PFSK-1 (cell line): ENCODE measurements at regions not wholly inside any gene's neighbourhood (a gene's known extent, or its start where the extent isn't known, plus 50 kb on each side); places are given as distances from the start of the nearest gene placed in this dataset.

Experiments
- FOXP2 ChIP-seq: optimal IDR thresholded peaks from 2 replicates; pipeline ENCODE3; 2011; ENCODE audit warnings: borderline replicate concordance, control low read depth, inconsistent platforms; ENCODE audit not compliant: insufficient read depth; ENCODE audit errors: extremely low read length, extremely low read depth
- POLR2AphosphoS5 ChIP-seq: IDR thresholded peaks from 2 replicates; pipeline ENCODE4 v1.6.1; 2012; ENCODE audit warnings: low read depth, mild to moderate bottlenecking, control low read depth, low read length, moderate library complexity
- REST ChIP-seq, 2 experiments: IDR thresholded peaks; 2 replicates each; pipeline versions ENCODE4 v1.6.1 to v1.8.0; 2011 to 2012; ENCODE audit warnings: low read depth in 2 of 2, low read length in 2 of 2, control low read depth in 1 of 2, inconsistent platforms in 1 of 2, mild to moderate bottlenecking in 1 of 2, moderate library complexity in 1 of 2; ENCODE audit not compliant: insufficient read depth in 1 of 2
- SIN3A ChIP-seq: IDR thresholded peaks from 2 replicates; pipeline ENCODE4 v1.6.1; 2012; ENCODE audit warnings: mild to moderate bottlenecking, low read length, moderate library complexity, borderline replicate concordance; ENCODE audit not compliant: insufficient read depth
- TAF1 ChIP-seq: IDR thresholded peaks from 2 replicates; pipeline ENCODE4 v1.6.1; 2012; ENCODE audit warnings: low read length, control low read depth, borderline replicate concordance; ENCODE audit not compliant: insufficient read depth

GRCh38 chr3:152051501-152052404, 178.3 kb downstream of the SUCNR1 start:
- TF ChIP-seq POLR2AphosphoS5 (no peak), SIN3A (no peak), REST (IDR thresholded peaks at IDR 0.05; ENCODE audit: insufficient read depth in 1 of 2, low read depth in 2 of 2, low read length in 2 of 2) (no peak), FOXP2 (no peak), TAF1 (no peak)

- TF ChIP-seq TAF1, result no peak
- no peak for TF ChIP-seq FOXP2
- TF ChIP-seq REST (IDR thresholded peaks at IDR 0.05; ENCODE audit: insufficient read depth in 1 of 2, low read depth in 2 of 2, low read length in 2 of 2), result no peak
- TF ChIP-seq SIN3A, result no peak
- no peak for TF ChIP-seq POLR2AphosphoS5
These were observed 180.4 kb downstream of the SUCNR1 start for GRCh38 chr3:152053866-152054265.

GRCh38 chr3:152054315-152054714, 180.9 kb downstream of the SUCNR1 start:
- TF ChIP-seq TAF1 (no peak), POLR2AphosphoS5 (no peak), REST (IDR thresholded peaks at IDR 0.05; ENCODE audit: insufficient read depth in 1 of 2, low read depth in 2 of 2, low read length in 2 of 2) (no peak), SIN3A (no peak), FOXP2 (no peak)

GRCh38 chr3:152056073-152056472, 182.6 kb downstream of the SUCNR1 start:
- no peak for TF ChIP-seq FOXP2
- no peak for TF ChIP-seq SIN3A
- no peak for TF ChIP-seq TAF1
- TF ChIP-seq POLR2AphosphoS5, result no peak
- TF ChIP-seq REST (IDR thresholded peaks at IDR 0.05; ENCODE audit: insufficient read depth in 1 of 2, low read depth in 2 of 2, low read length in 2 of 2), result no peak
